IPS DF 6.9 (cell line): ENCODE measurements at regions not wholly inside any gene's neighbourhood (a gene's known extent, or its start where the extent isn't known, plus 50 kb on each side); places are given as distances from the start of the nearest gene placed in this dataset.

Experiments
- DNase-seq: peaks from one replicate; pipeline ENCODE4 v3.0.0-alpha.2; 2013; ENCODE audit warnings: low read depth, low spot score
- H3K27ac ChIP-seq: one replicate; pipeline ENCODE4 v1.5.1; 2013; ENCODE audit warnings: low read length, control low read depth
- H3K27me3 ChIP-seq: 2 replicates; pipeline ENCODE4 v1.6.1; 2013; ENCODE audit warnings: mild to moderate bottlenecking, low read length; ENCODE audit not compliant: control insufficient read depth, insufficient read depth
- H3K36me3 ChIP-seq: 2 replicates; pipeline ENCODE4 v1.6.1; 2013; ENCODE audit warnings: low read length; ENCODE audit not compliant: control insufficient read depth, insufficient read depth
- H3K4me1 ChIP-seq: 2 replicates; pipeline ENCODE4 v1.6.1; 2013; ENCODE audit warnings: low read length; ENCODE audit not compliant: control insufficient read depth, insufficient read depth
- H3K4me3 ChIP-seq: 2 replicates; pipeline ENCODE4 v1.5.1; 2013; ENCODE audit warnings: mild to moderate bottlenecking, low read length
- H3K9me3 ChIP-seq: 2 replicates; pipeline ENCODE4 v1.6.1; 2013; ENCODE audit warnings: low read length, inconsistent platforms; ENCODE audit not compliant: control insufficient read depth, insufficient read depth
- WGBS: extraction: QIAGEN DNeasy Blood & Tissue Kit; methylation state at CpG from one replicate; pipeline ENCODE4 v1.1.7; 2013; ENCODE audit warnings: mixed read lengths, missing lambda C conversion rate; ENCODE audit not compliant: insufficient read length, insufficient coverage; 5-methylcytosine and 5-hydroxymethylcytosine counted together

DNA sequence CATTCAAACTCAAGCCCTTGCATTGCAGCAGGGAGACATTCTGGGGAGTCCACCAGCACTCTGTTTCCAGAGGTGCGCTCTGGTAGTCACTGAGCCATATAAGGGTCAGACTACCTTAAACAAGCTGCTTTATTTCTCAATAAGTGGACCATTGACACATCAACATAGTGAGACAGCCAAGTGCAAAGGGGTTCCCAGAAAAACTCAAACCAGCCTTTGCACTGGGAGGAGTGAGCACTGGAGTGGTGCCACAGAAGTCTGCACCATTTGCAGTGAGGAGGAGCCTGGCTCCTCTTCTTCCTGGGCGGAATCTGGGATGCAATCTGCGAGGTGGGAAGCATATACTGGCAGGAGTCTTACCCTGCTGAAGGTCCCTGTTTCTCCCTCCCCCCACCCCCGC is 86.4 kb downstream of the OSR1 start:
- no peaks in the 10 kb centered on the region for H3K4me1 ChIP-seq
- H3K27me3 ChIP-seq = no peaks in the 10 kb centered on the region
- DNase-seq = no peak
- no peak overlapping the region for H3K4me3 ChIP-seq
- no peak overlapping the region for H3K27ac ChIP-seq
- no peaks in the 10 kb centered on the region for H3K36me3 ChIP-seq
- H3K9me3 ChIP-seq = no peaks in the 10 kb centered on the region
- WGBS = no CpG with 5 or more reads among the region's 4 CpGs

DNA sequence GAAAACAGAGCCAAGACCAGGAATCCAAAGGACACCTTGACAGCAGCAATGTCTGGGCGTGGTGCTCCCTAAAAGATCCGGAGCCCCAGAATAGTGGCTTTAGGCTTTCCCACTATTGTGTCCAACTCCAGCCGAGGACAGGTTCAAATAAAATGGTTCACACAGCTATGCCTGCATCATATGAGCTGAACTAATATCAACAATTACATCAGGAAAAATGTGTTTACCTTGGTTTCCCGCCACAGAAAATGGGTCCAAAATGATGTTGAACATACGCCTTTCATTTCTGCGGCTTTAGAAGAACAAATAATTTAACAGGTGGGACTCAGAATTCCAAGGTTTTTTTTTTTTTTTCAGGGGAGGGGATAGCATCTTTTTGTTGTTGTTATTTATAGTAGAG is 93.6 kb downstream of the OSR1 start:
- H3K9me3 ChIP-seq = no peaks in the 10 kb centered on the region
- H3K27me3 ChIP-seq = no peaks in the 10 kb centered on the region
- H3K36me3 ChIP-seq = no peaks in the 10 kb centered on the region
- no peak for DNase-seq
- no peak overlapping the region for H3K4me3 ChIP-seq
- WGBS = no CpG with 5 or more reads among the region's 6 CpGs
- no peak overlapping the region for H3K27ac ChIP-seq
- no peaks in the 10 kb centered on the region for H3K4me1 ChIP-seq

DNA sequence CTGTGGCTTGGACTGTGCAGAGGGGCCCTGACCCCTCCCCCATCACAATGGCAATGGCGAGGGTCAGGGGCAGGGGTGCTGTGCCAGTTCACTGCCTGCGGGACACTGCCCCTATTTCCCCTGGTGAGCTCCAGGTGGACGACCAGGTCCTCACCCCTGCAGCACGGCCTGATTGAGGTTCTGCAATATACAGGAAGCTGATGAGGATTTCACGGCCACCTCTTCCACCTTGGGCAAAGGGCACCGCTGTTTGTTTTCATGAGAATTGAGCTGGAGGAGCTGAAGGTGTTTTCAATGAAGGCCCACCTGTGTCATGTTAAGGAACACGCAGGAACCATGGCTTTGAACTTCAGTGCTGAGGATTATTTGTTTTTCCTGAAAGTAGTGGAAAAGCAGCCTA is 96.3 kb downstream of the OSR1 start:
- Histone ChIP-seq H3K9me3 (no peaks in the 10 kb centered on the region), H3K36me3 (no peaks in the 10 kb centered on the region), H3K4me1 (no peaks in the 10 kb centered on the region), H3K4me3 (no peak overlapping the region), H3K27ac (no peak overlapping the region), H3K27me3 (no peaks in the 10 kb centered on the region)
- WGBS = no CpG with 5 or more reads among the region's 7 CpGs
- DNase-seq = no peak

DNA sequence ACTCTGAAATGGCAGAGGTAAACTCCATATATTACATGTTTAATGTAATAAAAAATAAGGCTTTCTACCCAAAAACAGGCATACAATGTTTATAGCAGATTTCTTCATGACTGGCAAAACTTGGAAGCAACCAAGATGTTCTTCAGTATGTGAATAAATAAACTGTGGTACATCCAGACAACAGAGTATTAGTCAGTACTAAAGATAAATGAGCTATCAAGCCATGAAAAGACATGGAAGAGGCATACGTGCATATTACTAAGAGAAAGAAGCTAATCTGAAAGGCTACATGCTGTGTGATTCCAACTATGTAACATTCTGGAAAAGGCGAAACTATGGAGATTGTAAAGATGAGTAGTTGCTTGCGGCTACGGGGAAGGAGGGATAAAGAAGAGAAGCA is 97.4 kb downstream of the OSR1 start:
- no peaks in the 10 kb centered on the region for H3K9me3 ChIP-seq
- DNase-seq = no peak
- H3K36me3 ChIP-seq = no peaks in the 10 kb centered on the region
- no peaks in the 10 kb centered on the region for H3K4me1 ChIP-seq
- WGBS = no CpG with 5 or more reads among the region's 4 CpGs
- H3K27me3 ChIP-seq = no peaks in the 10 kb centered on the region
- H3K4me3 ChIP-seq = no peak overlapping the region
- H3K27ac ChIP-seq = no peak overlapping the region

DNA sequence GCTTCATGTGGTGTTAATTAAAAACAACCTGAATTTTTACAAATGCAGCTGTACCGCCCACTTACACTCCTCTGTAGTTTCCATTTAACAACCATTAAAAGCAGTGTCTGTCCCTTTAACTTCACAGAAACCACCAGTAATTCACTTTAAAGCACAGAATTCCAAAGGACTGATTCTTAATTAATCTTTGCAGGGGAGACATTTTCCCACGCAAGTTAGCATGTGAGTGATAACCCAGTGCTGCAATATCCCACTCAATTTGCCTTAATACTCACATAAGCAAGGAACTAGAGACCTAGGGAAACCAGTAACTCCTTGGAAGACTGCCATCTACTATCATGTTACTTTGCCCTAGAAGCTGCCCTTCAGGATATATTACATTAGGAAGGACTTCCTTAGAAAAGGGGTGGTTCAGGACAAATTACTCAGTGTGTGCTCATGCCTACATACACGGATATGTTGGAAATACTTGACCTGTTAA is 102.3 kb downstream of the OSR1 start:
- no peak for DNase-seq
- Histone ChIP-seq H3K4me3 (no peak overlapping the region), H3K27me3 (no peaks in the 10 kb centered on the region), H3K9me3 (no peaks in the 10 kb centered on the region), H3K36me3 (no peaks in the 10 kb centered on the region), H3K4me1 (no peaks in the 10 kb centered on the region), H3K27ac (no peak overlapping the region)
- no CpG with 5 or more reads among the region's 3 CpGs for WGBS

DNA sequence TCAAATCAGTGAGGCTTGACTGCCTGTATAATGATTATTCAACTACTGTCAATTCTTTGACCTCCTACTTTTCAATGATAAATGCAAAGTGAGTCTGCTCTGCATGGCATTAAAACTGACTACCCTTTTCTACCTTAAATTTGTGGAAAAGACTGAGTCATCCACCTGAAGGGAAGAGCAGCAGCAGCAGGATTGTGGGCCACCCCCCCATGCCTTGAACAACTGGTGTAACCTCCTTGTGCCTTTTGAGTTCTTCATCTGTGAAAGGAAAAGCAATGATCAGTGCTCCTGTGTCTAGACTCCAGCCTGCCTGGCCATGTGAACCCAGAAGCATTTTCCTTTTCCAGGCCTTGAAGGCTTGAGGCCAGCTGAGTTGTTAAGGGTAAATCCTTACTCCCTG is 102.9 kb downstream of the OSR1 start:
- Histone ChIP-seq H3K36me3 (no peaks in the 10 kb centered on the region), H3K4me1 (no peaks in the 10 kb centered on the region), H3K4me3 (no peak overlapping the region), H3K27me3 (no peaks in the 10 kb centered on the region), H3K27ac (no peak overlapping the region), H3K9me3 (no peaks in the 10 kb centered on the region)
- DNase-seq = no peak

DNA sequence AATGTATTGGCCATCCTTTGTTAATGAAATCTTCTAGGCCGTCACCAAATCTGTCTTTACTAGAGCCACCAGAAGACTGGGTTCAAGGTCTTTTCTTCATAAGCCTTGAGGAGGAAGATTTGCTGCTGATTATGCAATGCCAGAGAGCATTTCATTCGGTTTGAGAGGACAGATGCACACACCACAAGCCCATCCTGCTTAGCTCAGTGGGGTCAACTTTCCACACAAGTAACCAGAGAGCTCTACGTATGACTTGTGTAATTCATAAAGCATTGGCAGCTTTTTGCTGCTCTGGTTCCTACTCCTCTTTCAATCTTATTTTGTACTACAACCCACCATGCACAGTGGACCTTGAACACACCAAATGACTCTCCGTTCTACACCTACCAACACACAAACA is 106.9 kb downstream of the OSR1 start:
- DNase-seq = no peak
- Histone ChIP-seq H3K27me3 (no peaks in the 10 kb centered on the region), H3K36me3 (no peaks in the 10 kb centered on the region), H3K4me3 (no peak overlapping the region), H3K27ac (no peak overlapping the region), H3K9me3 (no peaks in the 10 kb centered on the region), H3K4me1 (no peaks in the 10 kb centered on the region)
- no CpG with 5 or more reads among the region's 4 CpGs for WGBS

DNA sequence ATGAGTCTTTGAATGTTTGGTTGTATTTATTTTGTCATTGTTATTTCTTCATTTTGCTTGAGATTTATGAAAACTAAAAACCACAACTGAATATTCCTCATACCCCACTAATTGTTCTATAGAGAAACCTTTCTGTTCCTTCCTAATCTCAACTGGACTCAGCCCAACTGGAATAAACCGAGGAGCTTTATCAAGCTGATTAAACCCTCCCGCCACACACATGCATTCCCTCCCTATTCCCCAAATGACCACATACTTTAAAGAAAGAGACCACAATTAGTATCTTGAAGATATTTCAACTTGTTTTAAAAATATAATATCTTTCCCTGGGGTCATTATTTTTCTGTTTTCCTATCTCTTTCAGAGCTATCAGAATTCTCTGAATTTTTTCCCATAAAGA is 107.5 kb downstream of the OSR1 start:
- no peaks in the 10 kb centered on the region for H3K27me3 ChIP-seq

DNA sequence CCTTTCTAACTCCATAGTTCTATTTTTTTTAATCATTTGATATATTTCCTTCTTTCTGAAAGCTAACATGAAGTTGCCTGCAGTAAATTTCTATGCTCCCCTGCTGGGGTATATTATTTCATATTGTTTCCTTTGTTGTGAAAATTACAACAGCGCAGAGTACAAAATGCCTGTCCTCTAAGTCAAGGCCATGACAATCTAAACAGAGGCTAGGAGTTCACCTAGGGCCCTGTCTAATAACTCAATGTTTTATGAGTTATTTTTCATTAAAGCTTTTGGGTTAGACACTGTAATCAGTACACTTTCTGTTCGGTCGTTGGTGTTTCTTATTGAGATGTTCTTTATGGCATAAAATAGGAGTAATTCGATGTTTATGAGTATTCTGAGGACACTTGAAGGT is 111.2 kb downstream of the OSR1 start:
- Histone ChIP-seq H3K27ac (no peak overlapping the region), H3K27me3 (no peaks in the 10 kb centered on the region), H3K4me3 (no peak overlapping the region), H3K36me3 (no peaks in the 10 kb centered on the region), H3K9me3 (no peaks in the 10 kb centered on the region), H3K4me1 (no peaks in the 10 kb centered on the region)
- DNase-seq = no peak
- no CpG with 5 or more reads among the region's 4 CpGs for WGBS

More for the DNA sequence above, 107.5 kb downstream of the OSR1 start:
- H3K36me3 ChIP-seq = no peaks in the 10 kb centered on the region
- H3K27ac ChIP-seq = no peak overlapping the region
- no peak overlapping the region for H3K4me3 ChIP-seq
- no peak for DNase-seq
- no peaks in the 10 kb centered on the region for H3K9me3 ChIP-seq
- no CpG with 5 or more reads among the region's 2 CpGs for WGBS
- H3K4me1 ChIP-seq = no peaks in the 10 kb centered on the region

DNA sequence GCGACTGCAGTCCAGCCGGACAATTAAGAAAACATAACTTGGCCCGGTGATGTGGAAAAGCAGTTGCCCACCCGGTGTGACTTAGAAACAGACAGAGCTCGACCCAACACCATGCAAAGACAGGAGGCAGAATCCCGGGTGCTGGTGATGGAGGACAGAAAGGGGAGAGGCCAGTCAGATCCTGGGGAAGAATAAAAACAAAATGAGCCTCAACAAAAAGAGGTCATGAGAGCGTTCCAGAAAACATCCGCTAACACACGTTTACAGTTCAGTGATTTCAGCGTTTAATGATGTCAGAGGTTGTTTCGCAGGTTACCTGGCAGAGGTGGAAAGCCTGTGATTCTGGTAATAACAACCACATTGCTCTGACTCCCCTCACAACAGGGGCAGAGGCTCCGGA is 111.9 kb downstream of the OSR1 start:
- no peaks in the 10 kb centered on the region for H3K27me3 ChIP-seq
- H3K27ac ChIP-seq = no peak overlapping the region
- no CpG with 5 or more reads among the region's 12 CpGs for WGBS
- no peak for DNase-seq
- H3K4me1 ChIP-seq = no peaks in the 10 kb centered on the region
- H3K4me3 ChIP-seq = no peak overlapping the region
- H3K9me3 ChIP-seq = no peaks in the 10 kb centered on the region
- H3K36me3 ChIP-seq = no peaks in the 10 kb centered on the region

DNA sequence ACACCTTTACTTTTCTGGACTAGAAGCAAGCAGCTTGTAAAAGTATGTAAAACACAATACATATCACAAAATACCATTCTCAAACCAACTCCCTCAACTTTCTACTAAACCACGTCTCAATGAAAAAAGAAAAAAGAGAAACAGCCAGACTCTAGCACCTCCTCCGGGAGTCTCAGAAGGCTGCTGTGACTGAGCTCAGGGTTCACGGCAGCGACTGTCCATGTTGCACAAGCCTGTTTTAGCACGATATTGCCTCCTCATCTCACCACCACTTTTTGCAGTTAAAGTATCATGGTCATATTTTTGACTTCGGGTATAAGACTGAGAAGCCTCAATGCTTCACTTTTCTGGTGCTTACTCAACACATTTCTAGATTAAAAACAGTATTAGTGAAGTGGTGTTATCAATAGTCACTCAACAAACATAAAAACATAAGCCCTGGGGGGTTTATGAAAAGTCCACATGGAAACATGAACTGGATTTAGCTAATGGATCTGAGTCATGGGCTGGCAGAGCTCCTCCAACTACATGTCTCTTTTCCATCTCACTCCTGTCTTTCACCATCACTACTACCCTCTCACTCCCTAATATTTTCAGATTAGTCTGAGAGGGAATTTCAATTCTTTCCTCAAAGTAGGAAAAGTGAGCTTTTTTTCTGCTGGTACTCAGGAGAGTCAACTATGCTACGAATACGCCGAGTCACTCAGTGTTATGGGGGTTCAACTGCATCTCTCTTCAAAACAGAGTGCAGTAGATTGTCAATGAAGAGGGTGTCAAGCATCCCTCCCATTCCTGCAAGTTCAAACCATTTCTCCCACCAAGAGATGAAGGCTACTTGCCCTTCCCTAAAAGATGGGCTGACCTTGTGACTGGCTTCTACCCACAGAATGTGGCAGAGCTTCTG is 113.7 kb downstream of the OSR1 start:
- H3K27ac ChIP-seq = no peak overlapping the region
- H3K4me1 ChIP-seq = no peaks in the 10 kb centered on the region
- no peaks in the 10 kb centered on the region for H3K36me3 ChIP-seq
- H3K4me3 ChIP-seq = no peak overlapping the region
- H3K27me3 ChIP-seq = no peaks in the 10 kb centered on the region
- DNase-seq = no peak
- 100% methylated on average over 1 of the region's 9 CpGs for WGBS
- H3K9me3 ChIP-seq = no peaks in the 10 kb centered on the region
